ENCODE measurements at regions not wholly inside any gene's neighbourhood (a gene's known extent, or its start where the extent isn't known, plus 50 kb on each side); places are given as distances from the start of the nearest gene placed in this dataset.

- TF ChIP-seq CTCF (IDR thresholded peaks at IDR 0.05) (no peak), POLR2A (IDR thresholded peaks at IDR 0.05; ENCODE audit: low read depth) (no peak), POLR2AphosphoS5 (IDR thresholded peaks at IDR 0.05) (no peak)
Measured at GRCh38 chr13:110027470-110028240, 241.3 kb upstream of the IRS2 start.
